Endothelial cell of umbilical vein (primary cell): ENCODE measurements at regions not wholly inside any gene's neighbourhood (a gene's known extent, or its start where the extent isn't known, plus 50 kb on each side); places are given as distances from the start of the nearest gene placed in this dataset.

Experiments used
- JUN ChIP-seq: IDR thresholded peaks from 2 replicates; pipeline ENCODE4 v1.6.1; 2011; ENCODE audit warnings: borderline replicate concordance, low read depth; ENCODE audit not compliant: insufficient read length, insufficient read depth
- POLR2A ChIP-seq: IDR thresholded peaks from 2 replicates; pipeline ENCODE4 v1.6.1; 2012; ENCODE audit warnings: low read depth, mild to moderate bottlenecking, control low read depth, low read length
- POLR2AphosphoS5 ChIP-seq: IDR thresholded peaks from 2 replicates; pipeline ENCODE4 v1.6.1; 2012; ENCODE audit warnings: low read depth, mild to moderate bottlenecking, control low read depth, low read length, moderate library complexity; ENCODE audit not compliant: insufficient read depth
- TF ChIP-seq, protein P1 (sequence below), 2 donors: IDR thresholded peaks; 1 replicate in 1 of 2; 2 replicates in 1 of 2; pipeline ENCODE4 v1.5.1; 2011; ENCODE audit warnings: low read length in 2 of 2, mild to moderate bottlenecking in 2 of 2, moderate library complexity in 2 of 2, control low read depth in 1 of 2, inconsistent platforms in 1 of 2, low read depth in 1 of 2; ENCODE audit not compliant: insufficient read depth in 1 of 2; ENCODE audit errors: extremely low read depth in 1 of 2
- TF ChIP-seq, protein P2 (sequence below): IDR thresholded peaks from 2 replicates; pipeline ENCODE4 v1.6.1; 2011; ENCODE audit not compliant: insufficient read depth, insufficient read length

- TF ChIP-seq, protein P1, sequence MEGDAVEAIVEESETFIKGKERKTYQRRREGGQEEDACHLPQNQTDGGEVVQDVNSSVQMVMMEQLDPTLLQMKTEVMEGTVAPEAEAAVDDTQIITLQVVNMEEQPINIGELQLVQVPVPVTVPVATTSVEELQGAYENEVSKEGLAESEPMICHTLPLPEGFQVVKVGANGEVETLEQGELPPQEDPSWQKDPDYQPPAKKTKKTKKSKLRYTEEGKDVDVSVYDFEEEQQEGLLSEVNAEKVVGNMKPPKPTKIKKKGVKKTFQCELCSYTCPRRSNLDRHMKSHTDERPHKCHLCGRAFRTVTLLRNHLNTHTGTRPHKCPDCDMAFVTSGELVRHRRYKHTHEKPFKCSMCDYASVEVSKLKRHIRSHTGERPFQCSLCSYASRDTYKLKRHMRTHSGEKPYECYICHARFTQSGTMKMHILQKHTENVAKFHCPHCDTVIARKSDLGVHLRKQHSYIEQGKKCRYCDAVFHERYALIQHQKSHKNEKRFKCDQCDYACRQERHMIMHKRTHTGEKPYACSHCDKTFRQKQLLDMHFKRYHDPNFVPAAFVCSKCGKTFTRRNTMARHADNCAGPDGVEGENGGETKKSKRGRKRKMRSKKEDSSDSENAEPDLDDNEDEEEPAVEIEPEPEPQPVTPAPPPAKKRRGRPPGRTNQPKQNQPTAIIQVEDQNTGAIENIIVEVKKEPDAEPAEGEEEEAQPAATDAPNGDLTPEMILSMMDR (IDR thresholded peaks at IDR 0.05; ENCODE audit: extremely low read depth in 1 of 2, insufficient read depth in 1 of 2, low read depth in 1 of 2, low read length in 2 of 2) = no peak
- TF ChIP-seq POLR2A (no peak), POLR2AphosphoS5 (no peak), JUN (no peak)
- TF ChIP-seq, protein P2, sequence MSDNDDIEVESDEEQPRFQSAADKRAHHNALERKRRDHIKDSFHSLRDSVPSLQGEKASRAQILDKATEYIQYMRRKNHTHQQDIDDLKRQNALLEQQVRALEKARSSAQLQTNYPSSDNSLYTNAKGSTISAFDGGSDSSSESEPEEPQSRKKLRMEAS = no peak
Observed at GRCh38 chr4:131081069-131081468, 1985.1 kb downstream of the C4orf33 start.
